ENCODE measurements at regions not wholly inside any gene's neighbourhood (a gene's known extent, or its start where the extent isn't known, plus 50 kb on each side); places are given as distances from the start of the nearest gene placed in this dataset.

DNA sequence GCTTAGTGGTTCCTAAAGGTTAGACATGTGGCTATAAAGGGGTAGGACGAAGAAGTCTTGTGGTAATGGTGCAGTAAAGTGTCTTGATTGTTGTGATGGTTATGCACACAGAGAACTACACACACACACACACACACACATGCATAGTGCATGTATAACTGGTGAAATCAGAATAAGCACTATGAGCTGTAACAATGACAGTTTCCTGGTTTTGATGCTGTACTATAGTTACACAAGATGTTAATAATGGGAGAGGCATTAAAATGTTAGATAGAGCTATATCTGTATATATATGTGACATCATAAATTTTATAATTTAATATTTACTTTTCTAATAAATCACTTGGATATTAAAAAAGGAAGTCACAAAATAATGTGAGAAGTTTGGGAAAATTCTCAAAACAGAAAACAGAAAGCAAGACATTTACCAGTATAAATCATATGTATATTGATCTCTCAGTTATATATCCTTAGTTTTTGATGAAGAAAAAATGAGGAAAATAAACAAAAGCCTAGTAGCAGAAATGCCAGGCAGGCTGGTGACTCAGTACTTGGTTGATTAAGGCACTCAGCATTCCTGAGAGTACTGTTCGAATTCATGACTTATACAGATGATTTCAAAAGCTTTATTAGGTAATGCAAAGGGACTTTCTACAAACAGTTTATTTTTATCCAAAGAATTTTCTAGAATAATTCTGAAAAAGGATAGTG is 350.5 kb upstream of the DAB2 start:
- DNase-seq (ENCODE audit: low read depth): peak; percentile 85
- TF ChIP-seq CTCF (IDR thresholded peaks at IDR 0.05; ENCODE audit: insufficient read depth, low read length): no peak
- no peak overlapping the region for H3K4me3 ChIP-seq (ENCODE audit: low read depth, low read length)

- no peak for DNase-seq (ENCODE audit: low read depth)
- TF ChIP-seq CTCF (IDR thresholded peaks at IDR 0.05; ENCODE audit: insufficient read depth, low read length): no peak
- no peak overlapping the region for H3K4me3 ChIP-seq (ENCODE audit: low read depth, low read length)
These were observed 349.8 kb upstream of the DAB2 start for GRCh38 chr5:39774605-39775004.

GRCh38 chr5:39772307-39772706 is 347.5 kb upstream of the DAB2 start:
- no peak overlapping the region for H3K4me3 ChIP-seq (ENCODE audit: low read depth, low read length)
- no peak for DNase-seq (ENCODE audit: low read depth)
- no peak for TF ChIP-seq CTCF (IDR thresholded peaks at IDR 0.05; ENCODE audit: insufficient read depth, low read length)

GRCh38 chr5:39767916-39768315 is 343.1 kb upstream of the DAB2 start:
- H3K4me3 ChIP-seq (ENCODE audit: low read depth, low read length): no peak overlapping the region
- no peak for TF ChIP-seq CTCF (IDR thresholded peaks at IDR 0.05; ENCODE audit: insufficient read depth, low read length)
- no peak for DNase-seq (ENCODE audit: low read depth)

GRCh38 chr5:39765366-39765765 is 340.6 kb upstream of the DAB2 start:
- TF ChIP-seq CTCF (IDR thresholded peaks at IDR 0.05; ENCODE audit: insufficient read depth, low read length): no peak
- no peak overlapping the region for H3K4me3 ChIP-seq (ENCODE audit: low read depth, low read length)
- peak; percentile 78 for DNase-seq (ENCODE audit: low read depth)

DNA sequence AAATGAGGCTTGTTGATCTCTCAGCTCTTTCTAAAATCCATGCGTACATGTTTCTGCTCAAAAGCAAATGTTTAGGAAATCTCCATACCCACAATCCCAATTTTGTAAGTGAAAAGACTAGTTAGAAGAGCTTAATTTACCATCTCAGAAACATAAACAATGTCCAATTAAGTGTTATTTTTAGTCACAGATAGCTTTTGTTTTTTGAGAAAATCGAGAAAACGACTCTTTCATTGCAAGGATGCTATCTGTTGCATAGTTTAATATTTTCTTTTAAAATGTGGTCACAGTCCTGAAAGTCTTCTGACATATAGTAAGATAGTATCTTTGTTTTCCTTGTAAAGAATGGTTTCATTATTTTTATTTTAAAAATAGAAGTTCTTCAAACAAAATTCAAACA is 338.0 kb upstream of the DAB2 start:
- DNase-seq (ENCODE audit: low read depth): no peak
- no peak for TF ChIP-seq CTCF (IDR thresholded peaks at IDR 0.05; ENCODE audit: insufficient read depth, low read length)
- no peak overlapping the region for H3K4me3 ChIP-seq (ENCODE audit: low read depth, low read length)

All from fibroblast of the aortic adventitia (primary cell).